Mucosa of descending colon (tissue), 3 donors: ENCODE measurements at regions not wholly inside any gene's neighbourhood (a gene's known extent, or its start where the extent isn't known, plus 50 kb on each side); places are given as distances from the start of the nearest gene placed in this dataset.
A peak's percentile ranks its signal among the peaks of the same experiment; 100 is the strongest.

Experiments
- ATAC-seq: fragments of 200-7000 bp; cut with Tn5 transposase; one replicate; pipeline ENCODE4 v1.9.1; 2020; ENCODE audit warnings: mild to moderate bottlenecking, moderate library complexity
- DNase-seq, 3 donors: peaks; one replicate each; pipeline ENCODE4 v3.0.0-alpha.2; 2020
- H3K36me3 ChIP-seq: fragments of 200-600 bp; one replicate; pipeline ENCODE4 v1.8.0; 2021; ENCODE audit warnings: low read depth, mild to moderate bottlenecking
- H3K4me1 ChIP-seq: fragments of 200-600 bp; one replicate; pipeline ENCODE4 v1.8.0; 2021; ENCODE audit warnings: low read depth, mild to moderate bottlenecking
- H3K4me3 ChIP-seq: fragments of 200-600 bp; one replicate; pipeline ENCODE4 v1.8.0; 2021; ENCODE audit warnings: mild to moderate bottlenecking
- H3K9me3 ChIP-seq: fragments of 200-600 bp; one replicate; pipeline ENCODE4 v1.8.0; 2021; ENCODE audit warnings: mild to moderate bottlenecking
- intact Hi-C, 2 donors: fragments of 100-400 bp; cut with DNase I in 1 of 2; cut with micrococcal nuclease in 1 of 2; formaldehyde crosslinking; loops; one replicate each; pipeline versions ENCODE4 v1.11.0 to v1.11.1; 2022; cut with DNase I, micrococcal nuclease
- TF ChIP-seq, protein P1 (sequence below): fragments of 200-600 bp; IDR thresholded peaks from one replicate; pipeline ENCODE4 v1.8.0; 2022; ENCODE audit warnings: antibody characterized with exemption, mild to moderate bottlenecking
- donor health status: DM: no; HTN: no; CAD: no; lungs with moderate emphysema.
- donor health status: DM: no; HTN: no; CAD: no.
- donor health status: DM: no; HTN: yes; CAD: no.

DNA sequence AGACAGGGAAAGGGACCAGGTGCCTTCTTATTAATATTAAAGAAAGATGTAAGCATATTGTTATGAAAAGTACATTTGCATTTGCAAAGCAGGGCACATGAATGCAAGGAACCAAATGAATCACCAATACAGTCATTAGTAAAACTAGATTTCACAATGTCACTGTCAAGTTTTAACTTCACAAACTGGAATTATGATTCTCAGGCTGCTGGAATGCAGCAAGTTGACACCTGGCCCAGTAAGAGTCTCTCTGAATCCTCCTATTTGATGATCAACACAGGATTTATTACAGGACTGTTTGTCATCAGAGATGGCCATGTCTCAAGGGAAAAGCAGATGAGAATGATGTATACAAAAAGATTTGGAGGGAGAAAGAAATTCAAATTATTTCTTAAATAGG lies 72.9 kb upstream of the STK39 start:
- DNase-seq (no peak), ATAC-seq (no peak)
- intact Hi-C loops, result no loop called here
- no peaks in the 10 kb centered on the region for H3K9me3 ChIP-seq
- H3K36me3 ChIP-seq, result no peaks in the 10 kb centered on the region
- no peak overlapping the region for H3K4me3 ChIP-seq
- TF ChIP-seq, protein P1, sequence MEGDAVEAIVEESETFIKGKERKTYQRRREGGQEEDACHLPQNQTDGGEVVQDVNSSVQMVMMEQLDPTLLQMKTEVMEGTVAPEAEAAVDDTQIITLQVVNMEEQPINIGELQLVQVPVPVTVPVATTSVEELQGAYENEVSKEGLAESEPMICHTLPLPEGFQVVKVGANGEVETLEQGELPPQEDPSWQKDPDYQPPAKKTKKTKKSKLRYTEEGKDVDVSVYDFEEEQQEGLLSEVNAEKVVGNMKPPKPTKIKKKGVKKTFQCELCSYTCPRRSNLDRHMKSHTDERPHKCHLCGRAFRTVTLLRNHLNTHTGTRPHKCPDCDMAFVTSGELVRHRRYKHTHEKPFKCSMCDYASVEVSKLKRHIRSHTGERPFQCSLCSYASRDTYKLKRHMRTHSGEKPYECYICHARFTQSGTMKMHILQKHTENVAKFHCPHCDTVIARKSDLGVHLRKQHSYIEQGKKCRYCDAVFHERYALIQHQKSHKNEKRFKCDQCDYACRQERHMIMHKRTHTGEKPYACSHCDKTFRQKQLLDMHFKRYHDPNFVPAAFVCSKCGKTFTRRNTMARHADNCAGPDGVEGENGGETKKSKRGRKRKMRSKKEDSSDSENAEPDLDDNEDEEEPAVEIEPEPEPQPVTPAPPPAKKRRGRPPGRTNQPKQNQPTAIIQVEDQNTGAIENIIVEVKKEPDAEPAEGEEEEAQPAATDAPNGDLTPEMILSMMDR, result no peak
- H3K4me1 ChIP-seq, result no peaks in the 10 kb centered on the region

DNA sequence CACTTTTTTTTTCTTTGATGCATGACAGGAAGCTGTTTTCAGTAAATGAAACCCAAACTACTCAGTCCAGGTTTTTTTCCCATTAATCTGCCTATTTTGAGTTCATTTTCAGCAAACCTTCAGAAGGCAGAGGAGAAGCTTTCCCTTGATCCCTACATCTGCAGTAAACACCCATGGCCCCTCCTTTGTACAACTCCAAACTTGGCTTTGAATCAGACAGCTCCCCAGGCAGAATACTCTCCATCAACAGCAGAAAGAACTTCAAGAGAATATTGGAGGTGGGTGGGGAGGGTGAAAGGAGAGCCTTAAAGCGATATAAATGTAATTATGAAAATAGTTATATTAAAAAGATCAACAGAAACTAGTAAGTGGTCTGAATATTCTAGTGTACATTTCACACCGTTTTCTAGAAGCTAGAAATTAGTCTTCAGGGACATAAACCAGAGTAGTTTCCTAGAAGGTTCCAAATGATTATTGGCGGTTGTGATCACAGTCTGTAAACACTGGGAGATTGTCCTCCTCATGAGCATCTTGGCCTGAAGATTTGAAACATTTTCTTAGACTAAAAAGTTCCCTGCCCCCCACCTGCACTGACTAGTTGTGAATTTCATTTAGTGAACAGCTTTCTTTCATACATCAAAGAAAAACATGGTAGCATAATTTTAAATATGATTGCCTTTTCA lies 75.1 kb upstream of the STK39 start:
- no peak for ATAC-seq

DNA sequence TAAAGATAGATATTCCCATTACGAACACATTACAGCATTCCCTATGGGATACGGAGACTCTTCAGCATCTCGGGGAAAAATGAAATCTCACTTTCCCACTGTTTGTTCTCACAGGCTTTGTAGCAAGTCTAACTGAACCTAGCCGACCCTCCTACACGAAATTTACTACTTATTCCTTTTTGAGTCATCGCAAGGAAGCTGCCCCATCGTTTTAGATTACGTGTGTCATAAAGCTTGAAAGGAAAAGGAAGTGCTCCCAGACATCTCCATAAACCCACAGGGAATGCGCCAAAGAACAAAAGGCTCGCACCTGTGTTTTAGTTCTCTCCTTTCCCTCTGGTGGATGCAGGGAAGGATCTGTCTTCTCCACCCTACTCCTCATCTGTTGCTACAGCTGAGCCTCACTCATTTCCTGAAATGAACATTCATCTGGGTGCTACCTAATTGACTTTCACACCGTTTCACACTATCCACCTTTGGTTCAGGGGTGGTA lies 76.2 kb upstream of the STK39 start:
- Histone ChIP-seq H3K9me3 (no peaks in the 10 kb centered on the region), H3K36me3 (no peaks in the 10 kb centered on the region), H3K4me3 (no peak overlapping the region), H3K4me1 (no peaks in the 10 kb centered on the region)
- intact Hi-C loops, result no loop called here
- ATAC-seq, result peak; percentile 24
- TF ChIP-seq, protein P1, result no peak
- no peak for DNase-seq

More for the DNA sequence above, 75.1 kb upstream of the STK39 start:
- Histone ChIP-seq H3K4me1 (no peaks in the 10 kb centered on the region), H3K9me3 (no peaks in the 10 kb centered on the region), H3K4me3 (no peak overlapping the region), H3K36me3 (no peaks in the 10 kb centered on the region)
- TF ChIP-seq, protein P1, result no peak
- no peak for DNase-seq
- intact Hi-C loops, result no loop called here

DNA sequence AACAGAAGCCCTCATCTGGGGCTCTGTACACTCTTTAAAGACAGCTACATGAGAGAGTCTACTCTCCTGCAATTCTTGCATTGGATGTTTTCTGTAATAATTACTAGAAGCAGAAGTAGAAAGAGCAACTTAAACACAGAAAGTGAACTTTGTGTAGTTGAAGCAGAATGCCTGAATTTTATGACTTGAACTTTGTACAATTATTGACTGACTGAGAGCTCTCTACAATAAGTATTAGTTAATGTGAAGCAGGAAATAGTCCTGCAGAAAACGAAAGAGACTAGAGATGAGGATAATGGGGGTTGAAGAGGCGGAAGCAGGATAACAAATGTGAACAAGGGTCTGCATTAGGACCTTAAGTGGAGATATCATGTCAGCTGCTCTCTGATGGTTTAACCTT lies 79.2 kb upstream of the STK39 start:
- DNase-seq (no peak), ATAC-seq (peak; percentile 57)
- peaks cover 16% of the 10 kb centered on the region for H3K9me3 ChIP-seq
- TF ChIP-seq, protein P1, result no peak
- H3K4me1 ChIP-seq, result no peaks in the 10 kb centered on the region
- H3K36me3 ChIP-seq, result no peaks in the 10 kb centered on the region
- intact Hi-C loops, result no loop called here
- no peak overlapping the region for H3K4me3 ChIP-seq

DNA sequence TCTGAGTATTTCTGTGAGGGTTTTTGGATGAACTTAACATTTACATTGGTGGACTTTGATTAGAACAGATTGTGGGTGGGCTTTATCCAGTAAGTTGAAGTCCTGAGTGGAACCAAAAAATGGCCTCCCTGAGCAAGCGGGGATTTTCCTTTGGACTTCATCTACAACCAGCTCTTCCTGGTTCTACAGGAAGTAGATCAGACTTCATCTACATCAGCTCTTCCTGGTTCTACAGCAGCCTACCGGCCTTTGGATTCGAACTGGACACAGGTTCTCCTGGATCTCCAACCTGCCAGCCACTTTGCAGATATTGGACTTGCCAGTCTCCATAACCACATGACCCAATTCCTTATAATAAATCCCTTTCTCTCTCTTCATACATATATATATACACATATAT lies 79.9 kb upstream of the STK39 start:
- Histone ChIP-seq H3K9me3 (peaks cover 16% of the 10 kb centered on the region), H3K36me3 (no peaks in the 10 kb centered on the region), H3K4me1 (no peaks in the 10 kb centered on the region), H3K4me3 (no peak overlapping the region)
- ATAC-seq (no peak), DNase-seq (no peak)
- TF ChIP-seq, protein P1, result no peak
- intact Hi-C loops, result no loop called here
